Mesendoderm (in vitro differentiated cells): ENCODE measurements at regions not wholly inside any gene's neighbourhood (a gene's known extent, or its start where the extent isn't known, plus 50 kb on each side); places are given as distances from the start of the nearest gene placed in this dataset.

Source experiments
- DNase-seq: peaks from one replicate; pipeline ENCODE4 v3.0.0; 2013
- H2AK5ac ChIP-seq: 2 replicates; pipeline ENCODE4 v1.6.1; 2013; ENCODE audit warnings: low read length, inconsistent platforms
- H2BK120ac ChIP-seq: 2 replicates; pipeline ENCODE4 v1.6.1; 2013; ENCODE audit warnings: low read depth, mild to moderate bottlenecking, low read length, moderate library complexity, mixed read lengths
- H2BK15ac ChIP-seq: replicated peaks from 2 replicates; pipeline ENCODE4 v1.6.1; 2013; ENCODE audit warnings: low read depth, mild to moderate bottlenecking, moderate library complexity
- H2BK5ac ChIP-seq: 2 replicates; pipeline ENCODE4 v1.6.1; 2013; ENCODE audit warnings: low read length, inconsistent platforms
- H3K18ac ChIP-seq: 2 replicates; pipeline ENCODE4 v1.6.1; 2013; ENCODE audit warnings: mild to moderate bottlenecking, low read length, mixed read lengths
- H3K23ac ChIP-seq: one replicate; pipeline ENCODE4 v1.6.1; 2013; ENCODE audit warnings: low read length
- H3K27ac ChIP-seq: 2 replicates; pipeline ENCODE4 v1.5.1; 2013; ENCODE audit warnings: low read depth, mild to moderate bottlenecking, inconsistent platforms, low read length, moderate library complexity
- H3K27me3 ChIP-seq: 2 replicates; pipeline ENCODE4 v1.6.1; 2013; ENCODE audit warnings: low read length, control low read depth, mild to moderate bottlenecking, inconsistent platforms; ENCODE audit not compliant: insufficient read depth, poor library complexity
- H3K36me3 ChIP-seq: 2 replicates; pipeline ENCODE4 v1.6.1; 2013; ENCODE audit warnings: low read length, inconsistent platforms; ENCODE audit not compliant: control insufficient read depth, insufficient read depth
- H3K4ac ChIP-seq: one replicate; pipeline ENCODE4 v1.6.1; 2013; ENCODE audit warnings: low read depth, mild to moderate bottlenecking, low read length, moderate library complexity
- H3K4me1 ChIP-seq: 2 replicates; pipeline ENCODE4 v1.6.1; 2013; ENCODE audit warnings: low read depth, low read length, inconsistent platforms; ENCODE audit not compliant: control insufficient read depth
- H3K4me2 ChIP-seq: 2 replicates; pipeline ENCODE4 v1.6.1; 2013; ENCODE audit warnings: low read length
- H3K4me3 ChIP-seq: 2 replicates; pipeline ENCODE4 v1.5.1; 2013; ENCODE audit warnings: mild to moderate bottlenecking, low read length
- H3K56ac ChIP-seq: one replicate; pipeline ENCODE4 v1.6.1; 2013; ENCODE audit warnings: low read length
- H3K79me1 ChIP-seq: 2 replicates; pipeline ENCODE4 v1.6.1; 2013; ENCODE audit warnings: low read length, inconsistent platforms
- H3K79me2 ChIP-seq: 2 replicates; pipeline ENCODE4 v1.6.1; 2013; ENCODE audit warnings: mild to moderate bottlenecking, low read length; ENCODE audit not compliant: control insufficient read depth, insufficient read depth
- H3K9ac ChIP-seq: 2 replicates; pipeline ENCODE4 v1.6.1; 2013; ENCODE audit warnings: low read length, inconsistent platforms
- H4K5ac ChIP-seq: one replicate; pipeline ENCODE4 v1.6.1; 2013; ENCODE audit warnings: low read length
- H4K8ac ChIP-seq: one replicate; pipeline ENCODE4 v1.6.1; 2013; ENCODE audit warnings: low read depth, mild to moderate bottlenecking, control low read depth, low read length, moderate library complexity
- WGBS: extraction: QIAGEN DNeasy Blood & Tissue Kit; methylation state at CpG from one replicate; pipeline ENCODE4 v1.1.7; 2013; ENCODE audit warnings: low lambda C conversion rate, missing lambda C conversion rate; ENCODE audit not compliant: insufficient coverage; ENCODE audit errors: extremely low coverage; 5-methylcytosine and 5-hydroxymethylcytosine counted together

- H2BK15ac ChIP-seq: no peak overlapping the region
- H3K18ac ChIP-seq: no peak overlapping the region
- peak overlapping the region; percentile 67 for H3K56ac ChIP-seq
- H3K79me1 ChIP-seq: no peaks in the 10 kb centered on the region
- peak overlapping the region; percentile 80 for H2BK5ac ChIP-seq
- H3K79me2 ChIP-seq: no peaks in the 10 kb centered on the region
- no peak overlapping the region for H3K27ac ChIP-seq
- no peak overlapping the region for H3K23ac ChIP-seq
- DNase-seq: no peak
- no peak overlapping the region for H3K4me3 ChIP-seq
- H3K4me1 ChIP-seq: peaks cover 2% of the 10 kb centered on the region
- H4K5ac ChIP-seq: no peak overlapping the region
- no peak overlapping the region for H3K9ac ChIP-seq
- no CpG with 5 or more reads among the region's 3 CpGs for WGBS
- no peak overlapping the region for H4K8ac ChIP-seq
- H3K27me3 ChIP-seq: no peaks in the 10 kb centered on the region
- H3K4ac ChIP-seq: no peak overlapping the region
- no peak overlapping the region for H2BK120ac ChIP-seq
- no peak overlapping the region for H3K4me2 ChIP-seq
- no peaks in the 10 kb centered on the region for H3K36me3 ChIP-seq
- no peak overlapping the region for H2AK5ac ChIP-seq
Observed at GRCh38 chrX:137342969-137343368, 223.0 kb upstream of the ZIC3 start.

GRCh38 chrX:137313627-137314026 lies 252.3 kb upstream of the ZIC3 start:
- no peaks in the 10 kb centered on the region for H3K4me1 ChIP-seq
- H3K4me2 ChIP-seq: no peak overlapping the region
- no peak overlapping the region for H4K8ac ChIP-seq
- no peak for DNase-seq
- no peaks in the 10 kb centered on the region for H3K27me3 ChIP-seq
- no peak overlapping the region for H3K23ac ChIP-seq
- no peak overlapping the region for H3K4me3 ChIP-seq
- no peak overlapping the region for H2BK120ac ChIP-seq
- no CpG with 5 or more reads among the region's 3 CpGs for WGBS
- H3K79me2 ChIP-seq: no peaks in the 10 kb centered on the region
- no peak overlapping the region for H3K27ac ChIP-seq
- H2BK5ac ChIP-seq: no peak overlapping the region
- no peaks in the 10 kb centered on the region for H3K79me1 ChIP-seq
- H4K5ac ChIP-seq: no peak overlapping the region
- no peak overlapping the region for H2AK5ac ChIP-seq
- H3K18ac ChIP-seq: no peak overlapping the region
- H3K4ac ChIP-seq: no peak overlapping the region
- H3K9ac ChIP-seq: no peak overlapping the region
- no peak overlapping the region for H3K56ac ChIP-seq
- no peaks in the 10 kb centered on the region for H3K36me3 ChIP-seq
- no peak overlapping the region for H2BK15ac ChIP-seq

- no peaks in the 10 kb centered on the region for H3K27me3 ChIP-seq
- H2BK5ac ChIP-seq: no peak overlapping the region
- no peak overlapping the region for H3K4me3 ChIP-seq
- no peak for DNase-seq
- H3K4ac ChIP-seq: no peak overlapping the region
- H3K18ac ChIP-seq: no peak overlapping the region
- H3K23ac ChIP-seq: no peak overlapping the region
- H3K56ac ChIP-seq: no peak overlapping the region
- H3K4me2 ChIP-seq: no peak overlapping the region
- no peak overlapping the region for H2BK15ac ChIP-seq
- no peaks in the 10 kb centered on the region for H3K79me2 ChIP-seq
- no peaks in the 10 kb centered on the region for H3K79me1 ChIP-seq
- no peak overlapping the region for H3K27ac ChIP-seq
- H2AK5ac ChIP-seq: no peak overlapping the region
- H3K36me3 ChIP-seq: no peaks in the 10 kb centered on the region
- H4K5ac ChIP-seq: no peak overlapping the region
- H4K8ac ChIP-seq: no peak overlapping the region
- H3K4me1 ChIP-seq: no peaks in the 10 kb centered on the region
- no peak overlapping the region for H3K9ac ChIP-seq
- H2BK120ac ChIP-seq: no peak overlapping the region
Observed at GRCh38 chrX:137305404-137305803, 260.5 kb upstream of the ZIC3 start.

- H2AK5ac ChIP-seq: no peak overlapping the region
- H3K79me1 ChIP-seq: no peaks in the 10 kb centered on the region
- no peak overlapping the region for H2BK120ac ChIP-seq
- no peak overlapping the region for H3K56ac ChIP-seq
- no peaks in the 10 kb centered on the region for H3K36me3 ChIP-seq
- no peak overlapping the region for H4K5ac ChIP-seq
- H3K4me1 ChIP-seq: no peaks in the 10 kb centered on the region
- H3K79me2 ChIP-seq: no peaks in the 10 kb centered on the region
- H3K27ac ChIP-seq: no peak overlapping the region
- WGBS: no CpG with 5 or more reads among the region's 4 CpGs
- H3K9ac ChIP-seq: no peak overlapping the region
- no peak overlapping the region for H3K4me3 ChIP-seq
- no peak overlapping the region for H3K23ac ChIP-seq
- H2BK15ac ChIP-seq: no peak overlapping the region
- H3K18ac ChIP-seq: no peak overlapping the region
- no peak overlapping the region for H2BK5ac ChIP-seq
- DNase-seq: no peak
- no peaks in the 10 kb centered on the region for H3K27me3 ChIP-seq
- no peak overlapping the region for H4K8ac ChIP-seq
- H3K4ac ChIP-seq: no peak overlapping the region
- no peak overlapping the region for H3K4me2 ChIP-seq
Observed at GRCh38 chrX:137297167-137297566, 263.4 kb upstream of the GPR101 start.

GRCh38 chrX:137290011-137290410 lies 256.2 kb upstream of the GPR101 start:
- H3K4me3 ChIP-seq: no peak overlapping the region
- H3K4me2 ChIP-seq: no peak overlapping the region
- no peaks in the 10 kb centered on the region for H3K36me3 ChIP-seq
- no peak for DNase-seq
- no peaks in the 10 kb centered on the region for H3K79me2 ChIP-seq
- H4K5ac ChIP-seq: no peak overlapping the region
- H3K27me3 ChIP-seq: no peaks in the 10 kb centered on the region
- no peak overlapping the region for H3K18ac ChIP-seq
- H3K4me1 ChIP-seq: no peaks in the 10 kb centered on the region
- H2BK120ac ChIP-seq: no peak overlapping the region
- no peak overlapping the region for H4K8ac ChIP-seq
- no peak overlapping the region for H3K56ac ChIP-seq
- no peak overlapping the region for H2AK5ac ChIP-seq
- WGBS: no CpG with 5 or more reads among the region's 3 CpGs
- no peak overlapping the region for H2BK5ac ChIP-seq
- H3K27ac ChIP-seq: no peak overlapping the region
- no peak overlapping the region for H3K23ac ChIP-seq
- no peaks in the 10 kb centered on the region for H3K79me1 ChIP-seq
- no peak overlapping the region for H3K9ac ChIP-seq
- no peak overlapping the region for H3K4ac ChIP-seq
- no peak overlapping the region for H2BK15ac ChIP-seq

- no peaks in the 10 kb centered on the region for H3K79me2 ChIP-seq
- H2BK5ac ChIP-seq: no peak overlapping the region
- H3K79me1 ChIP-seq: no peaks in the 10 kb centered on the region
- no peak overlapping the region for H2BK15ac ChIP-seq
- no peak overlapping the region for H4K8ac ChIP-seq
- no peak overlapping the region for H3K23ac ChIP-seq
- DNase-seq: no peak
- no peak overlapping the region for H3K4ac ChIP-seq
- no peaks in the 10 kb centered on the region for H3K36me3 ChIP-seq
- H3K56ac ChIP-seq: no peak overlapping the region
- no peak overlapping the region for H3K9ac ChIP-seq
- H3K27me3 ChIP-seq: no peaks in the 10 kb centered on the region
- H2BK120ac ChIP-seq: no peak overlapping the region
- H3K4me1 ChIP-seq: no peaks in the 10 kb centered on the region
- no peak overlapping the region for H3K27ac ChIP-seq
- H3K4me3 ChIP-seq: no peak overlapping the region
- H4K5ac ChIP-seq: no peak overlapping the region
- H3K4me2 ChIP-seq: no peak overlapping the region
- no CpG with 5 or more reads among the region's 3 CpGs for WGBS
- no peak overlapping the region for H2AK5ac ChIP-seq
- H3K18ac ChIP-seq: no peak overlapping the region
Observed at GRCh38 chrX:137287191-137287590, 253.4 kb upstream of the GPR101 start.
